RWPE2 (cell line): ENCODE measurements at regions not wholly inside any gene's neighbourhood (a gene's known extent, or its start where the extent isn't known, plus 50 kb on each side); places are given as distances from the start of the nearest gene placed in this dataset.

ENCODE experiments used
- ATAC-seq: fragments of 200-7000 bp; cut with Tn5 transposase; 3 replicates; pipeline ENCODE4 v1.9.1; 2021; ENCODE audit warnings: low read depth
- DNase-seq: peaks from one replicate; pipeline ENCODE4 v3.0.0-alpha.2; 2020; ENCODE audit warnings: low spot score
- H3K27ac ChIP-seq: fragments of 450-650 bp; 2 replicates; pipeline ENCODE4 v1.5.1; 2017; ENCODE audit warnings: mild to moderate bottlenecking; ENCODE audit not compliant: poor library complexity, severe bottlenecking
- H3K27me3 ChIP-seq: fragments of 250-450 bp; sonication (Bioruptor Pico); 2 replicates; pipeline ENCODE4 v1.5.1; 2021; ENCODE audit warnings: mild to moderate bottlenecking, moderate library complexity; ENCODE audit not compliant: insufficient read depth, poor library complexity, severe bottlenecking
- H3K36me3 ChIP-seq: fragments of 250-450 bp; sonication (Bioruptor Pico); 2 replicates; pipeline ENCODE4 v1.5.1; 2020; ENCODE audit warnings: low read depth, mild to moderate bottlenecking, moderate library complexity
- H3K4me1 ChIP-seq: fragments of 250-450 bp; sonication (Bioruptor Pico); 2 replicates; pipeline ENCODE4 v1.5.1; 2021; ENCODE audit warnings: mild to moderate bottlenecking, moderate library complexity; ENCODE audit not compliant: insufficient read depth, poor library complexity, severe bottlenecking
- H3K4me3 ChIP-seq: fragments of 250-450 bp; sonication (Bioruptor Pico); 2 replicates; pipeline ENCODE4 v1.5.1; 2021; ENCODE audit warnings: mild to moderate bottlenecking, moderate library complexity; ENCODE audit not compliant: severe bottlenecking
- H3K9me3 ChIP-seq: fragments of 250-450 bp; sonication (Bioruptor Pico); 2 replicates; pipeline ENCODE4 v1.5.1; 2021; ENCODE audit warnings: mild to moderate bottlenecking, moderate library complexity; ENCODE audit not compliant: severe bottlenecking
- TF ChIP-seq, protein P1 (sequence below): fragments of 450-650 bp; IDR thresholded peaks from one replicate; pipeline ENCODE4 v1.5.1; 2017; ENCODE audit warnings: mild to moderate bottlenecking, moderate library complexity; ENCODE audit not compliant: poor library complexity, severe bottlenecking

DNA sequence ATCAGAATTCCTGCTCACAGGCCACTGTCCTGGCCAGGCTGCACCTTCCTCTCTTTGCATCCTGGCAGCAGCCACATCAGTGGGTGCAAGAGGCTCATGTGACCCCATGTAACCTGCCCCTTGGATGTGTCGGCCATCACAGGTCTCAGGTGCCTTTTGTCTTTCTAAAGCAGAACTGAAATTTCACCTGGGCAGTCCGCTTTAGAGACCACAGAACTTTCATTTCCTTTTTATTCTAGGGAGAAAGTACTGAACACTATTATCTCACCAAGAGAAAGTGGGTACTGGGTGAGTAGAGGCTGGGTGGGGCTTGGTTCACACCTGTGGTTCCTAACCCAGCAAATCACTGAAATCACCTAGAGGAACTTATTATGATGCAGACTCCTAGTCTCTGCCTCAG, 51.7 kb upstream of the NUP160 start:
- no peak for ATAC-seq
- H3K27me3 ChIP-seq = no peaks in the 10 kb centered on the region

More for the DNA sequence above, 51.7 kb upstream of the NUP160 start:
- no peaks in the 10 kb centered on the region for H3K9me3 ChIP-seq
- no peaks in the 10 kb centered on the region for H3K4me1 ChIP-seq
- H3K36me3 ChIP-seq = no peaks in the 10 kb centered on the region
- TF ChIP-seq, protein P1, sequence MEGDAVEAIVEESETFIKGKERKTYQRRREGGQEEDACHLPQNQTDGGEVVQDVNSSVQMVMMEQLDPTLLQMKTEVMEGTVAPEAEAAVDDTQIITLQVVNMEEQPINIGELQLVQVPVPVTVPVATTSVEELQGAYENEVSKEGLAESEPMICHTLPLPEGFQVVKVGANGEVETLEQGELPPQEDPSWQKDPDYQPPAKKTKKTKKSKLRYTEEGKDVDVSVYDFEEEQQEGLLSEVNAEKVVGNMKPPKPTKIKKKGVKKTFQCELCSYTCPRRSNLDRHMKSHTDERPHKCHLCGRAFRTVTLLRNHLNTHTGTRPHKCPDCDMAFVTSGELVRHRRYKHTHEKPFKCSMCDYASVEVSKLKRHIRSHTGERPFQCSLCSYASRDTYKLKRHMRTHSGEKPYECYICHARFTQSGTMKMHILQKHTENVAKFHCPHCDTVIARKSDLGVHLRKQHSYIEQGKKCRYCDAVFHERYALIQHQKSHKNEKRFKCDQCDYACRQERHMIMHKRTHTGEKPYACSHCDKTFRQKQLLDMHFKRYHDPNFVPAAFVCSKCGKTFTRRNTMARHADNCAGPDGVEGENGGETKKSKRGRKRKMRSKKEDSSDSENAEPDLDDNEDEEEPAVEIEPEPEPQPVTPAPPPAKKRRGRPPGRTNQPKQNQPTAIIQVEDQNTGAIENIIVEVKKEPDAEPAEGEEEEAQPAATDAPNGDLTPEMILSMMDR = no peak
- H3K27ac ChIP-seq = no peak overlapping the region
- H3K4me3 ChIP-seq = no peak overlapping the region
- no peak for DNase-seq
